SJCRH30 (cell line): ENCODE measurements at regions not wholly inside any gene's neighbourhood (a gene's known extent, or its start where the extent isn't known, plus 50 kb on each side); places are given as distances from the start of the nearest gene placed in this dataset.
A peak's percentile ranks its signal among the peaks of the same experiment; 100 is the strongest.

ENCODE experiments used
- DNase-seq, 2 experiments: peaks; one replicate each; pipeline ENCODE4 v3.0.0-alpha.2; 2015 to 2020
- H3K27ac ChIP-seq: fragments of 250-450 bp; sonication (Bioruptor Pico); 2 replicates; pipeline ENCODE4 v1.5.1; 2020; ENCODE audit warnings: mild to moderate bottlenecking, moderate library complexity
- H3K27me3 ChIP-seq: fragments of 250-450 bp; sonication (Bioruptor Pico); 2 replicates; pipeline ENCODE4 v1.5.1; 2020; ENCODE audit warnings: mild to moderate bottlenecking, moderate library complexity
- H3K36me3 ChIP-seq: fragments of 250-450 bp; sonication (Bioruptor Pico); 2 replicates; pipeline ENCODE4 v1.5.1; 2020; ENCODE audit warnings: mild to moderate bottlenecking, moderate library complexity
- H3K4me1 ChIP-seq: fragments of 250-450 bp; sonication (Bioruptor Pico); 2 replicates; pipeline ENCODE4 v1.5.1; 2020; ENCODE audit warnings: mild to moderate bottlenecking, moderate library complexity
- H3K4me3 ChIP-seq: fragments of 250-450 bp; sonication (Bioruptor Pico); 2 replicates; pipeline ENCODE4 v1.5.1; 2020; ENCODE audit warnings: mild to moderate bottlenecking, moderate library complexity
- H3K9me3 ChIP-seq: fragments of 250-450 bp; sonication (Bioruptor Pico); replicated peaks from 2 replicates; pipeline ENCODE4 v1.5.1; 2020; ENCODE audit warnings: mild to moderate bottlenecking, moderate library complexity

GRCh38 chr1:178020968-178021640 lies 51.2 kb upstream of the SEC16B start:
- H3K36me3 ChIP-seq: no peaks in the 10 kb centered on the region
- no peak overlapping the region for H3K27ac ChIP-seq
- H3K4me3 ChIP-seq: no peak overlapping the region
- H3K4me1 ChIP-seq: no peaks in the 10 kb centered on the region
- H3K9me3 ChIP-seq: no peaks in the 10 kb centered on the region; the same call in 1 of the 2 replicates
- no peaks in the 10 kb centered on the region for H3K27me3 ChIP-seq
- DNase-seq: no peak

GRCh38 chr1:178021950-178022349 lies 52.1 kb upstream of the SEC16B start:
- Histone ChIP-seq H3K9me3 (no peaks in the 10 kb centered on the region; the same call in 1 of the 2 replicates), H3K27me3 (no peaks in the 10 kb centered on the region), H3K36me3 (no peaks in the 10 kb centered on the region), H3K4me3 (no peak overlapping the region), H3K4me1 (no peaks in the 10 kb centered on the region), H3K27ac (no peak overlapping the region)
- DNase-seq: no peak

GRCh38 chr1:178023181-178023618 lies 53.3 kb upstream of the SEC16B start:
- no peak for DNase-seq
- Histone ChIP-seq H3K4me3 (no peak overlapping the region), H3K9me3 (no peaks in the 10 kb centered on the region), H3K27ac (no peak overlapping the region), H3K4me1 (no peaks in the 10 kb centered on the region), H3K36me3 (no peaks in the 10 kb centered on the region), H3K27me3 (no peaks in the 10 kb centered on the region)

GRCh38 chr1:178024504-178024903 lies 54.6 kb upstream of the SEC16B start:
- DNase-seq: no peak
- Histone ChIP-seq H3K4me1 (no peaks in the 10 kb centered on the region), H3K9me3 (no peaks in the 10 kb centered on the region), H3K27ac (no peak overlapping the region), H3K27me3 (no peaks in the 10 kb centered on the region), H3K36me3 (no peaks in the 10 kb centered on the region), H3K4me3 (no peak overlapping the region)

- H3K27ac ChIP-seq: no peak overlapping the region
- H3K9me3 ChIP-seq: no peaks in the 10 kb centered on the region
- peaks cover 6% of the 10 kb centered on the region; the same call in 1 of the 2 replicates for H3K4me1 ChIP-seq
- no peaks in the 10 kb centered on the region for H3K36me3 ChIP-seq
- no peak for DNase-seq
- no peaks in the 10 kb centered on the region for H3K27me3 ChIP-seq
- H3K4me3 ChIP-seq: no peak overlapping the region
These were observed 55.9 kb upstream of the SEC16B start for GRCh38 chr1:178025613-178026356.

- no peak for DNase-seq
- H3K27me3 ChIP-seq: no peaks in the 10 kb centered on the region
- no peaks in the 10 kb centered on the region for H3K36me3 ChIP-seq
- peaks cover 6% of the 10 kb centered on the region; the same call in 1 of the 2 replicates for H3K4me1 ChIP-seq
- no peak overlapping the region for H3K4me3 ChIP-seq
- no peak overlapping the region for H3K27ac ChIP-seq
- no peaks in the 10 kb centered on the region for H3K9me3 ChIP-seq
These were observed 59.1 kb upstream of the SEC16B start for GRCh38 chr1:178028841-178029481.

GRCh38 chr1:178030467-178030866 lies 60.6 kb upstream of the SEC16B start:
- Histone ChIP-seq H3K36me3 (no peaks in the 10 kb centered on the region), H3K4me1 (peaks cover 6% of the 10 kb centered on the region; the same call in 1 of the 2 replicates), H3K27ac (no peak overlapping the region), H3K27me3 (no peaks in the 10 kb centered on the region), H3K9me3 (no peaks in the 10 kb centered on the region), H3K4me3 (no peak overlapping the region)
- peak; percentile 45 to 52 for DNase-seq

GRCh38 chr1:178031856-178032320 lies 62.0 kb upstream of the RASAL2 start:
- Histone ChIP-seq H3K9me3 (no peaks in the 10 kb centered on the region), H3K4me1 (peaks cover 6% of the 10 kb centered on the region; the same call in 1 of the 2 replicates), H3K36me3 (no peaks in the 10 kb centered on the region), H3K27ac (no peak overlapping the region), H3K4me3 (no peak overlapping the region), H3K27me3 (no peaks in the 10 kb centered on the region)
- DNase-seq: peak; percentile 77 to 88

- no peaks in the 10 kb centered on the region for H3K9me3 ChIP-seq
- H3K4me3 ChIP-seq: no peak overlapping the region
- no peak overlapping the region for H3K27ac ChIP-seq
- no peak for DNase-seq
- H3K4me1 ChIP-seq: peaks cover 6% of the 10 kb centered on the region; the same call in 1 of the 2 replicates
- no peaks in the 10 kb centered on the region for H3K36me3 ChIP-seq
- no peaks in the 10 kb centered on the region for H3K27me3 ChIP-seq
These were observed 60.9 kb upstream of the RASAL2 start for GRCh38 chr1:178033019-178033418.

- Histone ChIP-seq H3K27ac (no peak overlapping the region), H3K4me1 (peaks cover 6% of the 10 kb centered on the region; the same call in 1 of the 2 replicates), H3K4me3 (no peak overlapping the region), H3K9me3 (no peaks in the 10 kb centered on the region), H3K36me3 (no peaks in the 10 kb centered on the region), H3K27me3 (no peaks in the 10 kb centered on the region)
- DNase-seq: no peak
These were observed 59.2 kb upstream of the RASAL2 start for GRCh38 chr1:178034676-178035075.

GRCh38 chr1:178036090-178036489 lies 57.8 kb upstream of the RASAL2 start:
- H3K36me3 ChIP-seq: no peaks in the 10 kb centered on the region
- no peaks in the 10 kb centered on the region for H3K4me1 ChIP-seq
- no peak overlapping the region for H3K4me3 ChIP-seq
- no peak for DNase-seq
- no peaks in the 10 kb centered on the region for H3K9me3 ChIP-seq
- no peaks in the 10 kb centered on the region for H3K27me3 ChIP-seq
- no peak overlapping the region for H3K27ac ChIP-seq

GRCh38 chr1:178037510-178038253 lies 56.2 kb upstream of the RASAL2 start:
- H3K4me3 ChIP-seq: no peak overlapping the region
- no peak overlapping the region for H3K27ac ChIP-seq
- H3K9me3 ChIP-seq: no peaks in the 10 kb centered on the region
- no peaks in the 10 kb centered on the region for H3K4me1 ChIP-seq
- no peaks in the 10 kb centered on the region for H3K36me3 ChIP-seq
- no peak for DNase-seq
- H3K27me3 ChIP-seq: no peaks in the 10 kb centered on the region

GRCh38 chr1:178038372-178038771 lies 55.5 kb upstream of the RASAL2 start:
- H3K27ac ChIP-seq: no peak overlapping the region
- no peaks in the 10 kb centered on the region for H3K27me3 ChIP-seq
- no peak for DNase-seq
- no peaks in the 10 kb centered on the region for H3K4me1 ChIP-seq
- H3K4me3 ChIP-seq: no peak overlapping the region
- H3K9me3 ChIP-seq: no peaks in the 10 kb centered on the region
- no peaks in the 10 kb centered on the region for H3K36me3 ChIP-seq

GRCh38 chr1:178039891-178040290 lies 54.0 kb upstream of the RASAL2 start:
- H3K27me3 ChIP-seq: no peaks in the 10 kb centered on the region
- no peak for DNase-seq
- H3K4me1 ChIP-seq: no peaks in the 10 kb centered on the region
- no peaks in the 10 kb centered on the region for H3K36me3 ChIP-seq
- H3K9me3 ChIP-seq: no peaks in the 10 kb centered on the region
- H3K27ac ChIP-seq: no peak overlapping the region
- no peak overlapping the region for H3K4me3 ChIP-seq
